IMR-90 (cell line): ENCODE measurements at regions not wholly inside any gene's neighbourhood (a gene's known extent, or its start where the extent isn't known, plus 50 kb on each side); places are given as distances from the start of the nearest gene placed in this dataset.

ENCODE experiments used
- MAFK ChIP-seq: IDR thresholded peaks from 2 replicates; pipeline ENCODE4 v1.6.1; 2012; ENCODE audit warnings: low read depth, low read length, improper control_type of control experiment
- POLR2A ChIP-seq: IDR thresholded peaks from 2 replicates; pipeline ENCODE4 v1.6.1; 2012; ENCODE audit warnings: mild to moderate bottlenecking, low read depth, low read length
- TF ChIP-seq, protein P1 (sequence below): conservative IDR thresholded peaks from 2 replicates; pipeline ENCODE4 v1.5.1; 2012; ENCODE audit warnings: mild to moderate bottlenecking, low read depth, low read length, improper control_type of control experiment

DNA sequence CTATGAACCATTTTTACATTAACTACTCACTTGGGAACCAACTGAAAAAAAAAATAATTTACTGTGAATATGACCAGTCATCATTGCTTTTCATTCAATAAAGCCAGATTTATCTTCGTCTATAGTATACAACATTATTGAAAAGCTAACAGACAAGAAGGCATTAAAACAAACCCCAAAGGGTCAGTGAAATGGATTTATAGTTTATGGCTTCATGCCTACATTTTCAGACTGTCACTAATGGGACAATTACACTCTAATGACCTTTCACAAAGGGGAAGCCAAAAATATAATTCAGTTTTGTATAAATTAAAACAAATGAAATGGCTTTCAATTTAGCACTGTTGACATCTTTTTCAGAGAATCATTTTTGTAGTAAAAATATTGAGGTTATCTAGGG lies 169.1 kb downstream of the DSEL start:
- TF ChIP-seq, protein P1, sequence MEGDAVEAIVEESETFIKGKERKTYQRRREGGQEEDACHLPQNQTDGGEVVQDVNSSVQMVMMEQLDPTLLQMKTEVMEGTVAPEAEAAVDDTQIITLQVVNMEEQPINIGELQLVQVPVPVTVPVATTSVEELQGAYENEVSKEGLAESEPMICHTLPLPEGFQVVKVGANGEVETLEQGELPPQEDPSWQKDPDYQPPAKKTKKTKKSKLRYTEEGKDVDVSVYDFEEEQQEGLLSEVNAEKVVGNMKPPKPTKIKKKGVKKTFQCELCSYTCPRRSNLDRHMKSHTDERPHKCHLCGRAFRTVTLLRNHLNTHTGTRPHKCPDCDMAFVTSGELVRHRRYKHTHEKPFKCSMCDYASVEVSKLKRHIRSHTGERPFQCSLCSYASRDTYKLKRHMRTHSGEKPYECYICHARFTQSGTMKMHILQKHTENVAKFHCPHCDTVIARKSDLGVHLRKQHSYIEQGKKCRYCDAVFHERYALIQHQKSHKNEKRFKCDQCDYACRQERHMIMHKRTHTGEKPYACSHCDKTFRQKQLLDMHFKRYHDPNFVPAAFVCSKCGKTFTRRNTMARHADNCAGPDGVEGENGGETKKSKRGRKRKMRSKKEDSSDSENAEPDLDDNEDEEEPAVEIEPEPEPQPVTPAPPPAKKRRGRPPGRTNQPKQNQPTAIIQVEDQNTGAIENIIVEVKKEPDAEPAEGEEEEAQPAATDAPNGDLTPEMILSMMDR = no peak
- no peak for TF ChIP-seq MAFK
- no peak for TF ChIP-seq POLR2A
